HG03135 (cell line): ENCODE measurements at regions not wholly inside any gene's neighbourhood (a gene's known extent, or its start where the extent isn't known, plus 50 kb on each side); places are given as distances from the start of the nearest gene placed in this dataset.
"Not testable (repeated sequence)": the region's sequence is repeated elsewhere in the genome, so short reads cannot be mapped to it uniquely, and the experiment has no call there.

Experiments
- ATAC-seq: cut with Tn5 transposase; IDR thresholded peaks from one replicate; pipeline ENCODE4 v1.9.1; 2021; ENCODE audit warnings: mild to moderate bottlenecking, moderate library complexity; ENCODE audit not compliant: unreplicated experiment

DNA sequence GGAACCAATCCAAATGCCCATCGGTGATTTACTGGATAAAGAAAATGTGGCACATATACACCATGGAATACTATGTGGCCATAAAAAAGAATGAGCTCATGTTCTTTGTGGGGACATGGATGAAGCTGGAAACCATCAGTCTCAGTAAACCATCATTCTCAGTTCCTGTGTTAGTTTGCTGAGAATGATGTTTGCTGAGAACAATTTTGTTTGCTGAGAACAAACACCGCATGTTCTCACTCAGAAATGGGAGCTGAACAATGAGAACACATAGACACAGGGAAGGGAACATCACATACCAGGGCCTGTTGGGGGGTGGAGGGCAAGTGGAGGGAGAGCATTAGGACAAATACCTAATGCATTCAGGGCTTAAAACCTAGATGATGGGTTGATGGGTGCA, 185.5 kb downstream of the ANXA1 start:
- ATAC-seq = not testable (repeated sequence)

DNA sequence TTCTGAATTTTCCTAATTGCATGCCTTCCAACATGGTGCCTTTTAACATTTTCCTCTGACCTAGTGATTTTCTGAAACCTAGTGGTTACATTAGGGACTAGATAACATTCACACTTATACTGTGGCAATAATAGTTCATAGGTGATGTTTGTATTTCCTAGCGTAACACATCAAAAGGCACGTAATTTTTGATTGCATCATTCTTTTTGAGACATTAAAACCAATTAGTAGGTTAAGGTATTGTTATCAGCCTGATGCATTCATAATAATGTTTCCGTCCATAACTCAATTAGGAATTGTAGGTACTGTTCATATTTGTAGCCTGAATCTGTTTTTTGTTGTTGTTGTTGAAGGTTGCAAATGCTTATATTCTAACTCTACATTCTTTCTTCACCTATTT, 192.4 kb downstream of the ANXA1 start:
- no peak for ATAC-seq

DNA sequence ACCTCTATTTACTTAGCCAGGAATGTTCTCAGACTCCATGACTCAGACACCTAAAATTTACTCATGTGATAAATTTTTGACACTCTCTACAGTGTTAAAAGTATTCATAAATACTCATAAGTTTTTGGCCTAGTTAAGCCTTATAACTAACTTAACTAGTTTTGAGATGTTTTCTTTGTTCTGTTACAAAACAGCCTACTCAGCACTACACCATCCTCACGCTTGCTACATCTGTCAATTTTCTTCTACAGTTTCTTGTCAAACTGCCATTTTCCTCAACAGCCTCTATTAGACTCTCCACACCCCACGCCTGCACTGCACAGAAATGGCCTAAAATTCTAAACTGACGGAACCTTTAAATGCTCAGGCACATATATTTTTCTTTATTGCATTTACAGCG, 195.5 kb downstream of the ANXA1 start:
- no peak for ATAC-seq

DNA sequence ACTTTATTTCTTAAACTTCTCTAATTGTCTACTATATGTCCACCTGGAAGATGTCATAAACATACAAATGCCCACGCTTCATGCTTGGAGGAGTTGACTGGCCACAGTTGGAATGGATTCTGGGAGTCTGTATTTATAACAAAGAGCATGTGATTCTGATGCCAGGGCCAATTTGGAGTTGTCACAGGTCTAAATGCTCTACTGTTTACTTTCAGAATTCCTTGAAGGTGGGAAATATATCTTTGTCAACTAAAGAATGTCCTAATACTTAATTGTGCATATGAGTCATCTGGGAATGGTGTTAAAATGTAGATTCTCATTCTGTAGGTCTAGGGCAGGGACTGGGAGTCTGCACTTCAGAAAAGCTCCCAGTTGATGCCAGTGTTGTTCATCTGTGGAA, 196.1 kb downstream of the ANXA1 start:
- no peak for ATAC-seq

DNA sequence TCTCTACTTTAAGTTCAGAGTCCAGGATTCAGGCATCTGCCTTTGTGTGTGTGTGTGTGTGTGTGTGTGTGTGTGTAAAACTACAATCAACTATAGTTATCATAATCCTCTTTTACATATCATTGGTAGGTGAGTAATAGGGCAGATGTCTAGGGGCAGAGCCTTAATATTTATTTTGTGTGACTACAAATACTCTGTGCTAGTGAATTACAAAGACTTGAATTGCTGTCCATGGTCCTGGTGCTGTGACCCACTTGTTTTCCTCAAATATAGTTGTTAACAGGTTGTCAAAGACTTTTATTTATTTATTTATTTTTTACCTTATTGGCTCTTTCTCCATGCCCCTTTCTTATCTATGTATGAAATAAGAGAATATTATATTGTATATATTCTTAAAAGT, 196.8 kb downstream of the ANXA1 start:
- no peak for ATAC-seq

DNA sequence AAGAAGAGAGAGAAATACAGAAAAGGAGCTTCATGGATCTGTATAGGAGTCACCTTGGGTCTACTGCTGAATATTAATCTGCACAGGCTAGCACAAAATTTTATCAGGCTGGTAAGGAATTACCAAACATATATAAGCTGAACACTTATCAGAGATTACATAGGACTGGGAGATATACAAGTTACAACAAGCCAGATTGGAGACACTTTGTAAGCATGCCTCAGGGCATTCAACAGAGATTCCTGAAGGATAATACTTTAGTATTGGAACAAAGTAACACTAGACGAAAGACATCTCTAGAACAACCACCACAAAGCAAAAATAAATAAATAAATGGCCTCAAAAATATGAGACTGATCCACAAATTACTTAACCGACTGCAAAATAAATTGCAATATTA, 197.8 kb downstream of the ANXA1 start:
- no peak for ATAC-seq

DNA sequence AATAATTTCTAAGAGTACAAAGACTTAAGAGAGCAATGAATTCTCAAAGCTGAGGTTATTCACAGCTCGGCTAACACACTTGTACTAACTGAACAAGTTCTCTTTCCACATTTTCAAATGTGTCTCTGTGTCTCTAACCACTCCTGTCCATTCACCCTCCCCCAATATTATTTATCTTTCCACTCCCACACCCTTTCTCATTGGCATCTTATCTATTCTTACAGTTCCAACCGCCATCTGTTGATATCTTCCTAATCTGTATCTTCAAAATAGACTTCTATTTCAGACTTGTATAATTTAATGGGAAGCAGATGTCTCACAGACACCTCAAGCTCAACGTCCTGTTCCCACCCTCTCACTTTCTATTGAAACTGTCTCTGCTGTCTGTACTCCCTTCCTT, 205.9 kb downstream of the ANXA1 start:
- no peak for ATAC-seq

DNA sequence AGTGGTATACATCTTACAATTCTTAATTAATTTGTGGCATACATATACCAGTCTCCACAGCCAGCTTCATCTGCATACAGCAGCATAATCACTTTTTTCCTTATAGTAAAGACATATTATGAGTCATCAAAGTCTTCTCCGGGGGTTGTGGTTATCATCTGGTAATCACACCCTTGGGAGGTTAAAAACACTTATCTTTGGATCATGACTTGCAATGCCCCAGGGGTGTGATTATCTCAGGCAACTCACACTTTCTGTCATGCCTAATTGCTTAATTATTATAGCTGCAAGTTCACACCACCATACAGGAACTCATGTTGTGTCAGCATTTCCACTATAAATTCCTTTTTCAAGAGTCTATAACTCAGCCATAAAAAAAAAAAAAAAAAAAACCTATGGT, 218.4 kb downstream of the ANXA1 start:
- no peak for ATAC-seq

DNA sequence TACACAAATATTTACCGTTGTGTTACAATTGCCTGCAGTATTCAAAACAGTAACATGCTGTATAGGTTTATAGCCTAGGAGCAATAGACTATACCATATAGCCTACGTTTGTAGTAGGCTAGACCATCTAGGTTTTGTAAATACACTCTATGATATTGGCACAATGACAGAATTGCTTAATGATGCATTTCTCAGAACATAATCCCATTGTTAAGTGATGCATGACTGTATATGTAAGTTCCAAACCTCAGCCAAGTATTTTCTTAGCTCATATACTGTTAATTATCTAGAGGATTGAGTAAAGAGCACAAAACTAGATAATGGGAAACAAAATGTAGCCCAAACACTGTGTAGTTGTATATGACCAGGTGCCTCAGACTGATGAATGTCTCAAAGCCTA, 220.1 kb downstream of the ANXA1 start:
- no peak for ATAC-seq

DNA sequence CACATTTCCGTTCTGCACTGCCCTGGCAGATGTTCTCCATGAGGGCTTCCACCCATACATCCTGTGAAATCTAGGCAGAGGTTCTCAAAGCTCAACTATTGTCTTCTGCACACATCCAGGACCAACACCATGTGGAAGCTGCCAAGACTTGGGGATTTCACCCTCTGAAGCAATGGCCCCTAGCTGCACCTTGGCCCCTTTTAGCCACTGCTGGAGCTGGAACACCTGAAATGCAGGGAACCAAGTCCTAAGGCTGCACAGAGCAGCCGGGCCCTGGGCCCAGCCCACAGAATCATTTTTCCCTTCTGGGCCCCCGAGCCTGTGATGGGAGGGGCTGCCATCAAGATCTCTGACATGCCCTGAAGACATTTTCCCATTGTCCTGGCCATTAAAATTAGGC, 228.7 kb downstream of the ANXA1 start:
- ATAC-seq = no peak

DNA sequence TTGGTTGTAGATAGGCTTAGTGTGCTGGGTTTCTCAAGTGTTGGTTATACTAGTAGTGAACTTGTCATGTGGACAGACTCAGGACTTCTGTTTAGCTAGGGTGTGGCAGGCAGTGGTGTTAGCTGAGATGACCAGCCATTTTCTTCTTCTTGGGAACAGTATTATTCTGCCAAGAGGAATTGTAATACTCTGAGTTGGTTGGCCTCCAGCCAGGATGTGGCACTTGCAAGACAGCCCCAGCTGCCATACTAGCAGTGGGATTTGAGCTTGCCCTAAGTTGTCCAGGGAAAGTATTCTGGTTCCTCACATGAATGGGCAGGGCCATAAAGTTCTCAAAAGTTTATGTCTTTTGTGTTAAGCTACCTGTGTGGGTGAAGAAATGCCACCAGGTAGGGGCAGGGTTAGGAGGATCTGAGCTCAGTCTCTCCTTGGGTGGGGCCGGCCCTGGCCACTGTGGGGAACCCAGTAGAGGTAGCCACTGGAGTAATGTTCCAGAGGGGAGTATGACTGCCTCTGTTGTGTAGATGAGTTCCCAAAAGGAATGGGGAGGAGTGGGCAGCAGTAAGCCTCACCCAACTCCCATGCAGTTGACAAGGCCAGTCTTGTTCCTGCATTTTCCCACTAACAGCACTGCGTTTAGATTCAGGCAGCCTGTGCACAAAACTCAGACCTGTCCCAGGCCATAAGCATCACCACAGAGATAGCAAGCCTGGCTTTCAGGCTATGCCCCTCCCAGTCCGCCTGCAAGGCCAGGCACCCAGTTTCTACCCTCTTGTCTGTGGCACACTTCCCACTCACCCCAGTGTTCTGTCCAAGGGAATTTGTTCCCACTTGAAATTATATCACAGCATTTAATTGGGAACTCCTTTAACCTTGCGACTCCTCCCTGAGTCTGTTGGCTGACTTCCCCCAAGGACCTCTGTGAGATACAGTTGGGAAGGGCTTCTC, 250.7 kb downstream of the ANXA1 start:
- no peak for ATAC-seq

DNA sequence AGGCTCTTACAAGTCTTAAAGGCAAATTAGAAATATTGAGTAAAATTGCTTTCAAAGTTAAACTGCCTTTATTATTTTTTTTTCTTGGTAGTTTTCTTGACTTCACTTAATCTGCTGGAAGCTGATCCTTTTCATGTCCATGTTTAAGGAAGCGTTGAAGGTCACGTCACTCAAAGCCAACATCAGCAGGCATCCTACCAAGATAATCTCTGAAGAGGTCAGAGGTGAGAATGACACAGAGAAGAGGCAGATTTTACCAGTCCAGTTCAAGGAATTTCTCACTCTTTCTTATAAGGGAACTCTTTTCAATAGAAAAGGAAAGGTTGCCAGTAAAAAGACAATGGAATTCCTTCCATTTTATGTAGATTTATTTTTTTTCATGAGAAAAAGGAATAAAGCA, 259.8 kb downstream of the ANXA1 start:
- ATAC-seq = no peak

DNA sequence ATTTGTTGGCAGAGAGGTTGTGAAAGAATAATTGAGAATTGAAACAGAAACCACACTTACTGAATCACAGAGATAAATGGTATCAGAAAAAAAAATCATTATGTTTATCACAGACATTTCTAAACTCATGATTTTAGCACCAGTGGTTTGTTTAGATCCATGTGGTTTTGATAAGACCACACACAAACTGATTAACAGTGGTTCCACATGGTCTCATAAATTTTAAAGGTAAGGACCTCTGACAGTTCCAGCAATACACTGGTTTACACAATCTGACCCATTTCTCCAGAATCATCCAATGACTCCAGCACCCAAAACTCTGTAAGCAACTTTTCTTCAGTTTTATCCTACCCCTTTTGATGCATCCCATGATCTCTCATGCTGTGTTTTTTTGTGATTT, 261.2 kb downstream of the ANXA1 start:
- no peak for ATAC-seq

DNA sequence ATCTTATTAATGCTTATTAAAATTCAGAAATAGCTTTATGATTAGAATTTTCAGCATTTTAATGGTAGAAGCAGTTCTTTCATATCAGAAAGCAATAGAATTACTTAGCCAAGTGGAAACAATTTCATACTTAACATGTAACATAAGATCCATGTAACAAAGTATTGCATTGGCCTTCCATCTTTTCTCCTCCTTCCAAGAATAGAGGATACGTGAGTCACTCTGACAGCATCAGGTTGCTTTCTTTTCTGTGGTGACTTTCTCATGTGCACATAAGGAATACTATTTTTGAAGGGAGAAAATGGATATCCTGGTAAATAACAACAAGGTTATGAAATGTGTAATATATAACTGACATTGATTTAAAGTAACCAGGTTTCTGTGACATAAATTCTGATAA, 272.2 kb downstream of the ANXA1 start:
- ATAC-seq = no peak

DNA sequence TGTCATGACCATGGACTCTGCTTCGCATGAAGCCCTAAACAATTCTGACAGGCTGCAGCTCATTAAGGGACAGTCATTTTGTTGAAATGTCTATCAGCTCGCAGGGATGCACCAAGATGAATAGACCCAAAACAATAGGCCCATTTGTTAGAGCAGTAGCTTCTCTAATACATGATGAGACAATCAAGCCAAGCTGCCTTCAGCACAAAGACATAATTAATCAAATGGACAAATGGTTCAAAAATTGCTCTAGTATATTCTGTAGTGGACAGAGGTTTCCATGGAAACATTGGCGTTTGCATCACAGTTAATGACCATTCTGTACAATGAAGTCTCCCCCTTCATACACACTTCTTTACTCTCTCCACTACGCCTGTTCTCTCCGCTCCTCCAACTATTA, 274.6 kb downstream of the ANXA1 start:
- no peak for ATAC-seq

DNA sequence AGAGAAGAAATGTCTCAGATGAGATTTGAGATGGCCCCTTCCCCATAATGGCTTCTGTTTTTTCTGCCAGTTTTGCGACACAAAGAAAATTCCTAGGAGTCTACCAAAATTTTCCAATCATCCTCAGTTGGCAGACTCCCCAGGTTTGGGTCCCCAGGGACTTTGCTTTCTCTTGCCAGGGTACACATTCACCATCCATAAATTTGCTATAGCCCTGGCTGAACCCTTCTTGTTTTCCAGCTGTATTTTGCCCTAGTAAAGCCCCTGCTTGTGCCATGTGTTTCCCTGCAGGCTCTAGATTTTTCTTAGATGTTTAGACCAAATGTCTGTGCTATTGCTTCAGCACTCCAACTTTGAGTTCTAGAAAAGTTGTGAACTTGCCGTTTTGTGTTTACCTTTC, 283.2 kb downstream of the ANXA1 start:
- ATAC-seq = no peak

DNA sequence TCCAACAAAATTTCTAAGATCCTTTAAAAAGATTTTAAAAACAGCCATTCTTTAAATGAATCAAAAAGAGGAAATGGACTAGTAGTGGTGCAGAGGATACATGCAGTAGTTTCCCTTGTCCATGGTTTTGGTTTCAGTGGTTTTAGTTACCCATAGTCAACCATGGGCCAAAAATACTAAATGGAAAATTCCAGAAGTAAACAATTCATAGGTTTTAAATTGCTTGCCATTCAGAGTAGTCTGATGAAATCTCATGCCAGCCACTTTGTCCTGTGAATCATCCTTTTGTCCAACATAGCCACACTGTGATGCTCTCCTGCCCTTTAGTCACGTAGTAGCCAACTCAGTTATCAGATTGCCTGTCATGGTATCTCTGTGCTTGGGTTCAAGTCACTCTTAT, 286.1 kb downstream of the ANXA1 start:
- peak; percentile 92 for ATAC-seq

DNA sequence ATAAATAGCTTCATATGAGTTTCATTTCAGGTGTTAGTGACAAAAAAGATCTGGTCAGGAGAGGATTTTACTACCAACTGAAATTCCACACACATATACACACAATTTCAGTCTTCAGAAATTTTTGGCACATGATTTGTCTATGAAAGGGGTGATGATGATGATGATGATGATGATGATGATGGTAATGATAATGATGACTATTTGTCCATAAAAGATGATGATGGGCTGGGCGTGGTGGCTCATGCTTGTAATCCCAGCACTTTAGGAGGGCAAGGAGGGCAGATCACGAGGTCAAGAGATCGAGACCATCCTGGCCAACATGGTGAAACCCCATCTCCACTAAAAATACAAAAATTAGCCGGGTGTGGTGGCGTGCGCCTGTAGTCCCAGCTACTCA, 288.2 kb downstream of the ANXA1 start:
- ATAC-seq = not testable (repeated sequence)

DNA sequence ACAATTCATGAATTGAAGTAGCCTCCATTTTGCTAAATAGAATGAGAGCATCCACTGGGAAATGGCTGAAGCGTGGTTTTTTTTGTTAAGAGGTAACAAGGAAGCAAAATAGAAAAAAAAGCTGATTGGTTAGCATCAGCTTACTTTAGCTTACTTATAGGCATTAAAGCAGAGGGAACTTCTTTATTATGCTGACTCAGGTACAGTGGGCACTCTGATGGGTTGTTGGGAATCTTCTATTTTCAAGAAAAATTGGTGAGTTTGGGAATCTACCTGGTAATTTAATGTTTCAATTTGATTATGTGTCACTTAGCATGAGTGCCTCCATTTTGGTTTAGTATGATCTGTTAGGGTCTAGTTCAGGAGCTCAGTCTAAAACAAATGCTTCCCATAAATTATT, 289.6 kb downstream of the ANXA1 start:
- ATAC-seq = no peak

DNA sequence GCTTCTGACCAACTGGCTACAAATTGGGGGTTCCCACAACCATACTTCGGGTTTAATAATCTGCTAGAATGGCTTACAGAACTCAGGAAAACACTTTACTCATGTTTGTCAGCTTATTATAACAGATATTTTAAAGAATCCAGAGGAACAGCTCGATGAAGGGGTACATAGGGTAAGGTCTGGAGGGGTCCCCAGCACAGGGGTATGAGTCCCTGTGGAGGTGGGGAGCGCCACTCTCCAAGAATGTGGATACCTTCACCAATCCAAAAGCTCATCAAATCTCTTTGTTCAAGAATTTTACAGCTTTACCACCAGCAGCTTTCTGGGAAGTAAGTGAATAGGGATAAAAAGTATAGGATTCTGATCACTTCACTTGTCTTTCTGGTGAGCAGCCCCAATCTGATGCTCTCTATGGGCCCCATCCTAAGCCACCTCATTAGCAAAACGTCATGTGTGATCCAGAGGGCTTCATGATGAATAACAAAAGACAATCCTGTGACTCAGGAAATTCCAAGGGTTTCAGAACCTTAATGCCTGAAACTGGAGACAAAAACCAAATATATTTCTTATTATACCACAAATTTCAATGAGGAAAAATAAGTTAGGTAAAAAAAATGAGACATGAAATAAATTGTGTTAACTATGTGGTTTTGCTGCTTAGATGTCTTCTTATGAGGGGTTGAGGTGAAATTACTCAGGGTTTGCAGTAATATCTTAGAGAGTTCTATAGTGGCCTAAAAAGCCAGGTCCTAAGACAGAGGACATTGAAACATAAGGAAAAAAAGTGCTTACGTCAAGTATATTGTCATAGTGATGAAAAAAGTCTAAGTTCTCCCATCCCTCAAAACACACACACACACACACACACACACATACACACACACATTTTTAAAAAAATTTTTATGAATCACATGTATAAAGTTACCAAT, 290.5 kb downstream of the ANXA1 start:
- ATAC-seq = no peak

DNA sequence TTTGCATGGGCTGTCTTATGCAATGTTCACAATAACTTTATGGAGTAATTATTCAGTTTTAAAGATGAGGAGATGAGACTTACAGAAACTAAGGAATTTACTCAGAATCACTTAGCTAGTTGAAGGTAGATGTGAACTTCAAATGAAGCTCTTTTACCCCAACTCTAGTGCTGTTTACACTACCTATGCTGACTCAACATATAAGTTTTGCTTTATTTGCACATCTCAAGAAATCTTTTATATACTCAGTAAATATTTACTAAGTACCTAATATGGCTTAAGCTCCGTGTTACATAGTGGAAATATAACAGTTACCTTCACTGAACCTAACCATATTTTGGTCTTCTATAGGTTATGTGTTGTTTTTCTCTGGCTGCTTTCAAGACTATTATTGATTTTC, 293.2 kb downstream of the ANXA1 start:
- no peak for ATAC-seq

DNA sequence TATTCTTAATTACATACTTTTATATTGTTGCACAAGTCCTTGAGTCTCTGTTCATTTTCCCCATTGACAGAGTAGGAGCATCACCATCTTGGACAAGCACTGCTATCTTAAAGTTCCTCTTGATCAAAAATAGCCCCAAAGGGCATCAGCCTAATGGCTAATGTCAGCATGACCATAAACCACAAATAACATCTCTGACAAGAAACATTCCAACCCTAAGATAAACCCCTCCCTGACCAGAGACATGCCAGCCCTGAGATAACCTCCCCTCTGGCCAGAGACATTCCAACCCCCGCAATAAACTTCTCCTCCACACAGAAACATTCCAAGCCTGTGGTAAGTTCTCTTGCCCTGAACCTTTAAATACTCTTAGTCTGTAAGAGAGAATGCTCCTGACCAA, 293.7 kb downstream of the ANXA1 start:
- not testable (repeated sequence) for ATAC-seq
